Gastroesophageal sphincter (tissue), 3 donors: ENCODE measurements at regions not wholly inside any gene's neighbourhood (a gene's known extent, or its start where the extent isn't known, plus 50 kb on each side); places are given as distances from the start of the nearest gene placed in this dataset.

Experiments used
- CTCF ChIP-seq, 4 experiments: fragments of 200-600 bp in 2 of 4; fragments of 450-650 bp in 2 of 4; sonication (generic) in 1 of 4; IDR thresholded peaks; one replicate each; pipeline ENCODE4 v1.5.1; 2017 to 2019; ENCODE audit warnings: antibody characterized with exemption in 4 of 4, mild to moderate bottlenecking in 2 of 4, moderate library complexity in 2 of 4
- EP300 ChIP-seq: sonication (generic); formaldehyde crosslinking; IDR thresholded peaks from one replicate; pipeline ENCODE4 v1.6.1; 2017; ENCODE audit warnings: antibody characterized with exemption, mild to moderate bottlenecking
- POLR2A ChIP-seq, 2 donors: fragments of 450-650 bp; IDR thresholded peaks; one replicate each; pipeline ENCODE4 v1.6.1; 2017; ENCODE audit warnings: antibody characterized with exemption in 2 of 2, mild to moderate bottlenecking in 2 of 2, moderate library complexity in 1 of 2
- POLR2AphosphoS5 ChIP-seq: sonication (generic); formaldehyde crosslinking; IDR thresholded peaks from one replicate; pipeline ENCODE4 v1.6.1; 2017; ENCODE audit warnings: antibody characterized with exemption

DNA sequence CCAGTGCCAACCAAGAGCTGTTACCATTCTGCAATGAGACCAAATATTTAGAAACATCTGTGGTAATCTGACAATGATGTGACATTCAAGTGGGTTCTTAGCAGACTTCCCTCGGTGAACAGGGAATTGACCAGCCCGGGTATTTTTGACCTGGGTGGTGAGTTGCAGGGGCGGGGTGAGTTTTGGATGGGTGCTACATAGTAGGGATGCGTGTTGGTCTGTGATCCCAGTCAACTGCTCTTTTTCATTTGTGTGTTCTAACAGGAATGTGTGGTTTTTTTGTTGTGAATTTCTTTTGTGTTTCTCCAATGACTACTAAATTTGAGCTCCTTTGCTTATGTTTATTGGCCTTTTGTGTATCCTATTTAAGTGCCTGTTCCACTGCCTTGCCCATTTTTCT is 273.6 kb upstream of the HABP2 start:
- TF ChIP-seq CTCF (IDR thresholded peaks at IDR 0.05) (no peak), POLR2A (IDR thresholded peaks at IDR 0.05) (no peak), POLR2AphosphoS5 (no peak), EP300 (no peak)
